ENCODE measurements at regions not wholly inside any gene's neighbourhood (a gene's known extent, or its start where the extent isn't known, plus 50 kb on each side); places are given as distances from the start of the nearest gene placed in this dataset.

GRCh38 chr13:33997574-33997973, 179.6 kb downstream of the RFC3 start:
- TF ChIP-seq FOXA1 (IDR thresholded peaks at IDR 0.05) (no peak), JUND (IDR thresholded peaks at IDR 0.05) (no peak), RAD21 (IDR thresholded peaks at IDR 0.05) (no peak), SP1 (IDR thresholded peaks at IDR 0.05) (no peak)
- TF ChIP-seq, protein P1, sequence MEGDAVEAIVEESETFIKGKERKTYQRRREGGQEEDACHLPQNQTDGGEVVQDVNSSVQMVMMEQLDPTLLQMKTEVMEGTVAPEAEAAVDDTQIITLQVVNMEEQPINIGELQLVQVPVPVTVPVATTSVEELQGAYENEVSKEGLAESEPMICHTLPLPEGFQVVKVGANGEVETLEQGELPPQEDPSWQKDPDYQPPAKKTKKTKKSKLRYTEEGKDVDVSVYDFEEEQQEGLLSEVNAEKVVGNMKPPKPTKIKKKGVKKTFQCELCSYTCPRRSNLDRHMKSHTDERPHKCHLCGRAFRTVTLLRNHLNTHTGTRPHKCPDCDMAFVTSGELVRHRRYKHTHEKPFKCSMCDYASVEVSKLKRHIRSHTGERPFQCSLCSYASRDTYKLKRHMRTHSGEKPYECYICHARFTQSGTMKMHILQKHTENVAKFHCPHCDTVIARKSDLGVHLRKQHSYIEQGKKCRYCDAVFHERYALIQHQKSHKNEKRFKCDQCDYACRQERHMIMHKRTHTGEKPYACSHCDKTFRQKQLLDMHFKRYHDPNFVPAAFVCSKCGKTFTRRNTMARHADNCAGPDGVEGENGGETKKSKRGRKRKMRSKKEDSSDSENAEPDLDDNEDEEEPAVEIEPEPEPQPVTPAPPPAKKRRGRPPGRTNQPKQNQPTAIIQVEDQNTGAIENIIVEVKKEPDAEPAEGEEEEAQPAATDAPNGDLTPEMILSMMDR (IDR thresholded peaks at IDR 0.05; ENCODE audit: low read depth, low read length, missing input control) = no peak

Measured in liver (tissue), 3 donors.